ENCODE measurements at regions not wholly inside any gene's neighbourhood (a gene's known extent, or its start where the extent isn't known, plus 50 kb on each side); places are given as distances from the start of the nearest gene placed in this dataset.

GRCh38 chr2:186319105-186319504 is 167.0 kb upstream of the ZC3H15 start:
- H3K4me3 ChIP-seq = no peak overlapping the region
- ATAC-seq (no peak), DNase-seq (no peak)
- H3K27ac ChIP-seq = no peak overlapping the region
- intact Hi-C loops (cut with DNase I) = no loop called here
- no peaks in the 10 kb centered on the region for H3K4me1 ChIP-seq
- no peaks in the 10 kb centered on the region for H3K36me3 ChIP-seq (replicated peaks in 1 of 2; ENCODE audit: insufficient read depth in 1 of 2, low read depth in 2 of 2)
- no peaks in the 10 kb centered on the region for H3K27me3 ChIP-seq
- WGBS, 2 donors = 91 to 96% methylated on average over 2 of the region's 2 CpGs
- H3K9me3 ChIP-seq = peaks cover 0 to 8% (median 0%) of the 10 kb centered on the region in 3 donors
- TF ChIP-seq POLR2A (IDR thresholded peaks at IDR 0.05) (no peak), CTCF (IDR thresholded peaks at IDR 0.05) (no peak)

GRCh38 chr2:186325827-186326535 is 160.1 kb upstream of the ZC3H15 start:
- no peaks in the 10 kb centered on the region for H3K27me3 ChIP-seq
- no peak for DNase-seq
- 76 to 83% methylated on average over 2 of the region's 2 CpGs for WGBS, 2 donors
- no peak for ATAC-seq
- H3K4me3 ChIP-seq = no peak overlapping the region
- H3K9me3 ChIP-seq = peaks cover 0 to 3% (median 0%) of the 10 kb centered on the region in 3 donors
- TF ChIP-seq POLR2A (IDR thresholded peaks at IDR 0.05) (no peak), CTCF (IDR thresholded peaks at IDR 0.05) (no peak)
- no peaks in the 10 kb centered on the region for H3K36me3 ChIP-seq (replicated peaks in 1 of 2; ENCODE audit: insufficient read depth in 1 of 2, low read depth in 2 of 2)
- no peaks in the 10 kb centered on the region for H3K4me1 ChIP-seq
- H3K27ac ChIP-seq = no peak overlapping the region
- intact Hi-C loops (cut with DNase I) = no loop called here

GRCh38 chr2:186327251-186327868 is 158.7 kb upstream of the ZC3H15 start:
- DNase-seq (no peak), ATAC-seq (no peak)
- Histone ChIP-seq H3K36me3 (replicated peaks in 1 of 2; ENCODE audit: insufficient read depth in 1 of 2, low read depth in 2 of 2) (no peaks in the 10 kb centered on the region), H3K27ac (no peak overlapping the region), H3K27me3 (no peaks in the 10 kb centered on the region), H3K9me3 (peaks cover 0 to 3% (median 0%) of the 10 kb centered on the region in 3 donors), H3K4me1 (no peaks in the 10 kb centered on the region), H3K4me3 (no peak overlapping the region)
- intact Hi-C loops (cut with DNase I) = no loop called here
- TF ChIP-seq CTCF (IDR thresholded peaks at IDR 0.05) (no peak), POLR2A (IDR thresholded peaks at IDR 0.05) (no peak)
- WGBS, 2 donors = 85 to 88% methylated on average over 3 of the region's 3 CpGs

GRCh38 chr2:186328838-186329237 is 157.2 kb upstream of the ZC3H15 start:
- Histone ChIP-seq H3K4me1 (no peaks in the 10 kb centered on the region), H3K36me3 (replicated peaks in 1 of 2; ENCODE audit: insufficient read depth in 1 of 2, low read depth in 2 of 2) (no peaks in the 10 kb centered on the region), H3K9me3 (peaks cover 0 to 3% (median 0%) of the 10 kb centered on the region in 3 donors), H3K27ac (no peak overlapping the region), H3K4me3 (no peak overlapping the region), H3K27me3 (no peaks in the 10 kb centered on the region)
- DNase-seq (no peak), ATAC-seq (no peak)
- TF ChIP-seq POLR2A (IDR thresholded peaks at IDR 0.05) = no peak
- TF ChIP-seq CTCF (IDR thresholded peaks at IDR 0.05) = no peak
- intact Hi-C loops (cut with DNase I) = no loop called here

GRCh38 chr2:186330050-186330449 is 156.0 kb upstream of the ZC3H15 start:
- peaks cover 0 to 3% (median 0%) of the 10 kb centered on the region in 3 donors for H3K9me3 ChIP-seq
- DNase-seq (no peak), ATAC-seq (no peak)
- intact Hi-C loops (cut with DNase I) = no loop called here
- H3K27me3 ChIP-seq = no peaks in the 10 kb centered on the region
- no peak for TF ChIP-seq CTCF (IDR thresholded peaks at IDR 0.05)
- no peak for TF ChIP-seq POLR2A (IDR thresholded peaks at IDR 0.05)
- no peaks in the 10 kb centered on the region for H3K36me3 ChIP-seq (replicated peaks in 1 of 2; ENCODE audit: insufficient read depth in 1 of 2, low read depth in 2 of 2)
- H3K4me1 ChIP-seq = no peaks in the 10 kb centered on the region
- 98 to 100% methylated on average over 1 of the region's 1 CpG for WGBS, 2 donors
- no peak overlapping the region for H3K27ac ChIP-seq
- no peak overlapping the region for H3K4me3 ChIP-seq

All from body of pancreas (tissue), 4 donors.